Head of caudate nucleus (tissue), 42 donors: ENCODE measurements at regions not wholly inside any gene's neighbourhood (a gene's known extent, or its start where the extent isn't known, plus 50 kb on each side); places are given as distances from the start of the nearest gene placed in this dataset.

ENCODE experiments used
- DNase-seq, 42 donors: peaks; one replicate each; pipeline versions ENCODE4 v3.0.0 to v3.0.0-alpha.2; 2020 to 2021; ENCODE audit warnings: mixed read lengths in 7 of 42
- intact Hi-C: fragments of 100-400 bp; cut with DNase I; formaldehyde crosslinking; loops from one replicate; pipeline ENCODE4 v1.15.0; 2022

GRCh38 chr2:8159211-8159965 lies 522.5 kb upstream of the ID2 start:
- no peak for DNase-seq
- intact Hi-C loops = no loop called here

- no peak for DNase-seq
- intact Hi-C loops = no loop called here
These were observed 521.8 kb upstream of the ID2 start for GRCh38 chr2:8159966-8160603.

- DNase-seq = no peak
- intact Hi-C loops = no loop called here
These were observed 520.9 kb upstream of the ID2 start for GRCh38 chr2:8160959-8161358.

DNA sequence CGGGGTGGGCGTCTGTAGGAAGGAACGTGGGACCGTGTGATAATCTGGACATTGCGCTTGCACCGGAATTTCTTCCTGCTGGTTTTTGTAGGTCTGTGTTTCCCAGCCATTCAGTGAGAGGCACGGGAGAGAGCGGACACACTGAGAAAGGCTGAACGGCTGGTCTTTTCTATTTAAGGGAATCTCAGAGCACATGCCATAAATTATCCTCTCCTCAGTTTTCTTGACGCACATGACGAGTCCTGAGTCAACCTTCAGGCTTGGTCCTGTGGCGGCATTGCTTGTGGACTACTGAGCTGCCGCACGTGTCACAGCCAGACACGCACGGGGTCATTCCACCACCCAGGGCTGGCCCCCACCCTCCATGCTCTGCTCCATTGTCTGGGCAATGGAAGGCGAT lies 519.3 kb upstream of the ID2 start:
- no peak for DNase-seq
- intact Hi-C loops = no loop called here

DNA sequence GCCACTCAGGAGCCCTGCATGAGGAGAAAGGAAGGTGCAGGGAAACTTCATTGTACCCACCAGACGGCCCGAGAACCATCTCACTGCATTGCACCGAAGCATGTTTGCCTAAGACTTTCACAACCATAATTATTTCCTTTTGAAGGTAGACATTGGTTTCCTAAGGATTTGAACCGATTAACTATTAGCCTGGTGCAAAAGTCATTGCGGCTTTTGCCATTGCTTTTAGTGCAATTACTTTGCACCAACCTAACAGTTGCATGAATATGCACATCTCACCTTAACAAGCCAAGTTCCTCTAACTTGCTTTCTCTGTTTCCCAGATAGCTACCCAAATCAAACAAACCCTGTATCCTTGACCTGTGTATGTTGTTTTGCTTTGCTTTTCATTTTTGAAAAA lies 516.3 kb upstream of the ID2 start:
- DNase-seq = no peak
- intact Hi-C loops = no loop called here

DNA sequence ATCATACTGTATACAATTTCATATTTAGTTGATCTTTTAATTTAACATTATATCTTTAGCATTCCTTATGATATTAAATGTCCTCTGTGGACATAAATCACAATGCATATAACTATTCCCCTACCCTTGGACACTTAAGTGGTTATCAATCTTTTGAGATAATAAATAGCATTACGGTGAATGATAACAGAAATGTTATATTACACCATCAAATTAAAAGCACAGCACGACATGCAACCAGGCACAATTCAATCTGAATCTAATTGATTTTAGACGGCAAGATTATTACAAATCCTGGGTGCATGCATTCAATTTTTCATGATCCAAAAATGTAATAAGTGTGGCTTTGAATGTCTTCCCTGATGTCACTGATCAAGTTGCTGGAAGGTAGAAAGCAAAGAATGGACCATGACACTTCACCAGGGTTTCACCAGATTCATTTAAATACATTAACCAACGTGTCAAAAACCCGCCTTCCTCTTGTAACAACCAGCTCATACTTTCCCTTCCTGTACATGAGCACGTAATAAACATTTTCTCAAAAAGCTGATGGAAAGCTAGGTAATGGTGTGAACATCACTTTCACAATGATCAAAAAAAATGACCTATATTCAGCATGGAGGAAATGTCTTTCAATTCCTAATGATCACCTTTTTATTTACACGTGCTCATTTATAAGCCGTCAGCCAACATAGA lies 513.7 kb upstream of the ID2 start:
- DNase-seq = no peak
- intact Hi-C loops = no loop called here

GRCh38 chr2:8168876-8169424 lies 512.9 kb upstream of the ID2 start:
- intact Hi-C loops = no loop called here
- no peak for DNase-seq

DNA sequence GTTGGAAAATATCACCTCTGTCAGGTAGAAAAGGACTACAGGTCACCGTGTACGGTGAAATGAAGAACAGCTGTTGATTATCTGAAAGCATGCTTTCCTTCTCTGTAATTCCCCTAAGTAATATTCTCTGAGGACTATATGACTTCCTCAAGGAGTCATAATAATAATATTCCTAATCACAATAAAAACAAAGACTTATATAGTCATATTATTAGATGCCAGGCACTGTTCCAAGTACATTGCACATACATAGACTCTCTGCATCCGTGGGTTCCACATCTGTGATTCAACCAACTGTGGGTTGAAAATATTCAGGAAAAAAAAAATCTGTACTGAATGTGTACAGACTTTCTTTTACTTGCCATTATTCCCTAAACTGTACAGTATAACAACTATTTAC lies 512.4 kb upstream of the ID2 start:
- no peak for DNase-seq
- intact Hi-C loops = no loop called here

DNA sequence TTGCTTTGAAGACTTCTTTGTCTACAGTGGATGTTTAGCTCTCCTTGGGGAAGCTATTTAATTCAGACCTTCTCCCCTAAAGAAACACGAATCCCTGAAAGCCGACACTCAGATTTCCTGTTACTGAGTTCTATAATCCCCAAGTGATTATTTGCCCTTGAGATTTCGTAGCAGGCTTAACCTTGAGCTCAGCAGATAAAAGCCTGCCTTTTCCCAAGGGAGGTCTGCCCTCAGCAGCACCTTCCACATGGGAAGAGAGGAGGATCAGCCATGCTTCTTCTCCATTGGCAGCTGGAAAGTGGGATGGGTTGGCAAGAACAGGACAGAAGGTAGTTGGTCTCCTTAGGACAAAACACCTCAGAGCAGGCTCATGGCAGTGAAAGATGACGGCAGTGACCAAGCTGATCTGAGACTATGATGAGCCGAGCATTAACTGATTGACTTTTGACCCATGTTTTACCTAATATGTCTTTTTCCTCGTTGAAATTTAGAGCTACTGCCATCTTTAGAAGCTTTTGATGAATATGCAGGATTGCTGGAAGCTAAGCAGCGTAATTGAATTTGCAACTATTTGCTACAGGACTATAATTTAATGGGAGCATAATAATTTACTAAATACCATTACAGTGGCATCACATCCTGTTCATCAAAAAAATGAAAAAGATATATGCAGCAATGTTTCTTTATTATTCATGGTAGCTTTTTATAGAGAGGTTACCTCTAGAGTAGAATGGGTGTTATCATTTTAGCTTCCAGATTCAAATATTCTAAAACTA lies 511.1 kb upstream of the ID2 start:
- no peak for DNase-seq
- intact Hi-C loops = no loop called here

DNA sequence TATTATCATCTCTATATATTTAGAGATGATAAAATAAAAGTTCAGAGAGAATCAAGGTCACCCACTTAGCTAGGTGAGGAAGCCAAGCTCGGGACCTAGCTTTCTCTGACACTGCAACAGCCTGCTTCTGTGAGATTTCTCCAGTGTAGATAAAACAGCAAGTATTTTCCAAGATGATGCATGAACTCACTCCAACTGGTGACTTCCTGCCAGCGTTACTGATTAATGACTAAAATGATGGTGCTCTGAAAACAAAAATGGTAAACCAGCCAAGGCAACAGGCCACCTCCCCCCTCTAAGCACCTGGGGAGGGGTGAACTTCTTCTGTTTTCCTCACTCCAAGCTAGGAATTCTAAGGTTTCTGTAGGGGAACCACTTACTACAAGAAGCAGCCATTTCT lies 510.2 kb upstream of the ID2 start:
- DNase-seq = no peak
- intact Hi-C loops = no loop called here

- intact Hi-C loops = no loop called here
- no peak for DNase-seq
These were observed 509.2 kb upstream of the ID2 start for GRCh38 chr2:8172661-8173060.

- intact Hi-C loops = no loop called here
- no peak for DNase-seq
These were observed 507.1 kb upstream of the ID2 start for GRCh38 chr2:8174641-8175257.

- DNase-seq = no peak
- intact Hi-C loops = no loop called here
These were observed 505.0 kb upstream of the ID2 start for GRCh38 chr2:8176887-8177286.

GRCh38 chr2:8177566-8177965 lies 504.3 kb upstream of the ID2 start:
- intact Hi-C loops = no loop called here
- DNase-seq = no peak

DNA sequence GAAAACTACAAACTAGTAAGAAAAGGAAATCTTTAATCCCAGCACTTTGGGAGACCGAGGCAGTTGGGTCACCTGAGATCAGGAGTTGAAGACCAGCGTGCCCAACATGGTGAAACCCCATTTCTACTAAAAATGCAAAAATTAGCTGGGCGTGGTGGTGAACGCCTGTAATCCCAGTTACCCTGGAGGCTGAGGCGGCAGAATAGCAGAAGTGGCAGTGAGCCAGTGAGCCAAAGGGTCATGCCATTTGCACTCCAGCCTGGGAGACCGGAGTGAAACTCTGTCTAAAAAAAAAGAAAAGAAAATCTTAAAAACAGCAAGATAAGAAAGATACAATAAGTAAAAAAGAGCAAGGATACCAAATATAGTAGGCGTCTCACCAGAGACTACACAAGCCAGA lies 502.9 kb upstream of the ID2 start:
- intact Hi-C loops = no loop called here
- no peak for DNase-seq

GRCh38 chr2:8189316-8189715 lies 492.5 kb upstream of the ID2 start:
- intact Hi-C loops = no loop called here
- no peak for DNase-seq

DNA sequence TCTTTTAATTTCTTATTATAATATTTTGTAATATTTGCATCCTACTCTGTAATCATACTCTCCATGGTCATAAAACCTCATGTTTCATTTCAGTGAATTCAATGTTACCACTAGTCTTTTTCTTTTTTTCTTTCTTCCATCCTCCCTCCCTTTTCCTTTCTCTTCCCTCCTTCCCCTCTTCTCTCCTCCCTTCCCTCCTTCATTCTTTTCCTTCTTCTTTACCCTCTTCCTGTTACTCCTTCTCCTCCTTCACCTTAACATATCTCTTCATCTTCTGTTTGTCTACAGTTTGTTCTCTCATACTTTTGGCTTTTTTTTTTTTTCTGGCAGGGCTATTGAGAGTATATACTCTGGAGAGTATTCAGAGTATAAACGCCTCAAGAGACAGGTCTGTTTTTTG lies 491.6 kb upstream of the ID2 start:
- DNase-seq = no peak
- intact Hi-C loops = no loop called here

DNA sequence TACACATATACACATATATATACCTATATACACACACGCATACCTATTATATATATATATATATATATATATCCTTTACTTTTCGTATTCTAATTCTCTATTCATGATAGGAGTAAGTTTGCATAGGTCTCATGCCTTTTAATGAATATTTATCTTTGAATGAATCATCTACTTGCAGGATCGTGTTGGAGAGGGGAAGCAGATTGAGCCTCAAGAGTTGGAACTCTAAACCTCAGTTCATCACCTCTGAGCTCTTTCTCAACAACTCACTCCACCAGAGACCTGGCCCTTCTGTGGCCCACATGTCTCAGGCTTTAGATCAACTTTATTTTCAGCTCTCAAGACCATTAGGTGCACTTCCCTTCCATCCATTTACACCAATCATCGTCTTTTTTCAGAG lies 490.4 kb upstream of the ID2 start:
- intact Hi-C loops = no loop called here

DNA sequence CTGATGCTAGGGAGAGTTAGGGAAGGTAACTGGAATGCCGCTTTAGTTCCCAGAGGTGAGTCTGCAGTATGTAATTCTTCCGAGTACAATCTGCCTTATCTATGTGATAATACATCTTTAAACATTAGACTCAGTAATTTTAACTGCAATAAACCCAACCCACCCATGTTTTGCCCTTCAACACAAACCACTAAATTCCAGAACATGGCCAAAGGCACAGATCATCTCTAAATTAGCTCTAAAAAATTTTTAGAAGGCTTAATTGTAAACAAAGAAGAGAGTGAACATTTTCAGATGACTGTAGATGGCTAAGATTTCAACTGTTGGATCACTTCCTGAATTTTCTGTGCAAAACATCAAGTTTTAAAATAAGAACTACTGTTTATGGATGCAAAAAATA lies 488.7 kb upstream of the ID2 start:
- DNase-seq = no peak
- intact Hi-C loops = no loop called here

More for the DNA sequence above, 490.4 kb upstream of the ID2 start:
- no peak for DNase-seq
